ENCODE measurements at regions not wholly inside any gene's neighbourhood (a gene's known extent, or its start where the extent isn't known, plus 50 kb on each side); places are given as distances from the start of the nearest gene placed in this dataset.

DNA sequence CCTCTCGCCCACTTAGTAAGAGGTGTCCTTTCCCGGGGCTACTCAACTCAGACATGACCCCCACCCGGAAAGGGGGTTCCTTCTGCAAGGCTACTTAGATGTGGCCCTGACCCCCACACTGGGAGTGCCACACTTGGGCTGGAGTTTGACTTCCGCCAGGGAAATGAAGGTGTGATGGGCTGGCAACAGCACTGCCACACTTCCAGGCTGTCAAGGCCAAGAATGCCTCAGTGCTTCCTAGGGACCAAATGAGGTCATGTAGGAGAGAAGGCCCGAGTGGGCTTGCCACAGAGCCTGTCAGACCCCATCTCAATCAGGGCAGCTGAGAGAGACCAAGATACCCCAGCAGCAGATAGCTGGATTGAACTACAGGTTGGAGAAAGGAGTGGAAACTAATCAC is 55.5 kb downstream of the DRD1 start:
- H3K9me3 Mint-ChIP-seq = peaks cover 0 to 4% of the 10 kb centered on the region in 2 donors
- H3K4me3 Mint-ChIP-seq = no peak overlapping the region
- H3K27ac Mint-ChIP-seq = no peak overlapping the region
- DNase-seq (no peak), ATAC-seq (replicated peaks) (no peak)
- H3K4me1 Mint-ChIP-seq = peaks cover 0 to 3% of the 10 kb centered on the region in 2 donors
- H3K27me3 Mint-ChIP-seq = peaks cover 0 to 6% of the 10 kb centered on the region in 2 donors
- H3K36me3 Mint-ChIP-seq = no peaks in the 10 kb centered on the region

DNA sequence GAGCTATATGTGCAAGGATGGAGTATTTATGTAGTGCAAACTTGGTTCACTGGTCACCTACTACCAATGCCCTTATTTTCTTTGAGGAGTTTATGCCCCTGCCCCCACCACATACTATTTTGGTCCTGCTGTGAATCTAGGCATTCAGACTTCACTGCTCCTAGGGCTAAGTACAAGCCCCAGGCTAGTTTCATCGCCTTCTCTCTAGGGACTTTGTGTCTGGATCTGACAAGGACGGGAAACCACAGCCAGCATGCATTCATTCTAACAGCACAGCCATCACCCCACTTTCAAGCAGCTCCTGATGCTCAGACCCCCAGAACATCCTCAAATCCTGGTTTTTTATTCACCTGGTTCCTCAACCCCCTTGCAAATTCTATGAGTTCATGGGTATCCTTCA is 56.8 kb downstream of the DRD1 start:
- Mint-ChIP-seq H3K36me3 (no peaks in the 10 kb centered on the region), H3K27ac (no peak overlapping the region), H3K9me3 (peaks cover 0 to 4% of the 10 kb centered on the region in 2 donors), H3K27me3 (peaks cover 0 to 6% of the 10 kb centered on the region in 2 donors), H3K4me1 (peaks cover 0 to 3% of the 10 kb centered on the region in 2 donors), H3K4me3 (no peak overlapping the region)
- DNase-seq = no peak
- no peak for ATAC-seq (replicated peaks)

DNA sequence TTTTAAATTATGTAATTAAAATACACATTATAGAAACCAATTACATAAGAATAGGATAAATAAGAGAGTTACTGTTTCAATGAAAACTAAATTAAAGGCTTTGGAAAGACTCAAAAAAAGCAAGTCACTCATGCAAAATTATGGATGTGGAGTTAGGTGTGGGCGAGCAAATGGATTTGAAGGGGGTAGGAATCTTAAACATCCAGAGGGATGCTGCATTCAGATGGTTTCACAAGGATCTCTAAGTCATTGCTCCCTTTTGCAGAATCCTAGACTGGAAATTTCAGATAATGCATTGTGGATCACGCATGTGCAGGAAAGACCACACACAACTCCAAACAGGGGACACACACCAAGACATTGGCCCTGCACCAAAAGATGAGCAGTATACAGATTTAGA is 57.5 kb downstream of the DRD1 start:
- Mint-ChIP-seq H3K4me3 (no peak overlapping the region), H3K27me3 (peaks cover 0 to 6% of the 10 kb centered on the region in 2 donors), H3K36me3 (no peaks in the 10 kb centered on the region), H3K27ac (no peak overlapping the region), H3K9me3 (peaks cover 0 to 4% of the 10 kb centered on the region in 2 donors), H3K4me1 (peaks cover 0 to 3% of the 10 kb centered on the region in 2 donors)
- ATAC-seq (replicated peaks) = no peak
- DNase-seq = no peak

DNA sequence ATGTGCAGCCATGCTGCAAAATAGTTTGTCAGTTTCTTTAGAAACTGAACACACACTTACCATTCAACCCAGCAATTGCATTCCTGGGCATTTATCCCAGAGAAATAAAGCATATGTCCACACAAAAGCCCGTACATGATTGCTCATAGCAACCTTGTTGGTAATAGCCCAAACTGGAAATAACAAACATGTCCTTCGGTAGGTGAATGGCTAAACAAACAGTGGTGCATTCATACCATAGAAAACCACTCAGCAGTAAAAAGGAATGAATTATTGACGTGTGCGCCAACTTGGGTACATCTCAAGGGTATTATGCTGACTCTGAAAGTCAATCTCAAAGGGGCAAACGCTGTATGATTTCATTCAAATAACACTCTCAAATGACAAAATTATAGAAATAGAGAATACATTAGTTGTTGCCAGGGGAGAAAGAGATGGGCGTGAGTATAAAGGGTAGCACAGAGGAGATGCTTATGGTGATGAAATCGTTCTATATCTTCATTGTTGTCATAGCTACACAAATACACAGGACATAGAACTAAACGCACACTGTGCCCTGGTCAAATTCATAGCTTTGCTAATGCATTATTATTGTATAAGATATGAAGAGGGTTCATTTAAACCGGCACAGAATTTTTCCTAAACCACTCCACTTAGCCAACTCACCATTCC is 58.2 kb downstream of the DRD1 start:
- no peak for ATAC-seq (replicated peaks)
- peaks cover 0 to 3% of the 10 kb centered on the region in 2 donors for H3K4me1 Mint-ChIP-seq
- H3K9me3 Mint-ChIP-seq = peaks cover 0 to 4% of the 10 kb centered on the region in 2 donors
- H3K27me3 Mint-ChIP-seq = peaks cover 0 to 6% of the 10 kb centered on the region in 2 donors
- H3K4me3 Mint-ChIP-seq = no peak overlapping the region
- no peak overlapping the region for H3K27ac Mint-ChIP-seq
- no peak for DNase-seq
- no peaks in the 10 kb centered on the region for H3K36me3 Mint-ChIP-seq

DNA sequence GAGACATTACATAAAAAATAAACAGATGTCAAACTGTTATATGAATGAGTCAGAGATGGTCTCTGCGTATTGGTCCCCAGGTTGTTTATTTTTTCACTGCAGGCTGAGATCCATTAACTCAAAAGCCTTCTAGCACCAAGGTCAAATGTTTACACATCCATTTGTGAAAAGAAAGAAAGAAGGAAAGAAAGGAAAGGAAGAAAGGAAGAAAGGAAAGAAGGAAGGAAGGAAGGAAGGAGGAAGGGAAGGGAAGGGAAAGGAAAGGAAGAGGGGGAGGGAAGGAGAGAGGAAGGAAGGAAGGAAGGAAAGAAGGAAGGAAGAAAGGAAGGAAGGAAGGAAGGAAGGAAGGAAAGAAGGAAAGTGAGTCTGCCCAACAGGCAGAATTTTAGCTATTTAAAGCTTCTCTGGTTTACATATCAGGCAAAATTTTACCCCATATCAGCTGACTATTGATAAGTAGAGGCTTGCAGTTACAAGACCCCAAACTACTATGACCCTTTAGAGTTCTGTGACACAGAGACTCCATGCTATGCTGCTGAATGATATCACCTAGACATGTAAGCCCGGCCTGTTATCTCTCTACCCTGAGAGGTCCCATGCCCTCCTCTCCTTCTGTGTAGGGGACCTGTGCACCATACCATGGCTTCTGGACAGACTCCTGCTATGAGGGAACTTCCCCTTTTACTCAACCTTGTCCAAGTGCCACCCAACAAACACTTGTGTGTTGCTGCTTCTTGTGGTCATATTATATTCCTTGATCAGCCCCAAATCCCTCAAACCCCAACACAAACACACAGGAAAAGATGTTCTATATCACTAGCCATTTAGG is 59.0 kb downstream of the DRD1 start:
- Mint-ChIP-seq H3K9me3 (peaks cover 0 to 4% of the 10 kb centered on the region in 2 donors), H3K27me3 (peaks cover 0 to 6% of the 10 kb centered on the region in 2 donors), H3K36me3 (no peaks in the 10 kb centered on the region), H3K4me1 (peaks cover 0 to 3% of the 10 kb centered on the region in 2 donors), H3K4me3 (no peak overlapping the region), H3K27ac (no peak overlapping the region)
- no peak for DNase-seq
- ATAC-seq (replicated peaks) = no peak

DNA sequence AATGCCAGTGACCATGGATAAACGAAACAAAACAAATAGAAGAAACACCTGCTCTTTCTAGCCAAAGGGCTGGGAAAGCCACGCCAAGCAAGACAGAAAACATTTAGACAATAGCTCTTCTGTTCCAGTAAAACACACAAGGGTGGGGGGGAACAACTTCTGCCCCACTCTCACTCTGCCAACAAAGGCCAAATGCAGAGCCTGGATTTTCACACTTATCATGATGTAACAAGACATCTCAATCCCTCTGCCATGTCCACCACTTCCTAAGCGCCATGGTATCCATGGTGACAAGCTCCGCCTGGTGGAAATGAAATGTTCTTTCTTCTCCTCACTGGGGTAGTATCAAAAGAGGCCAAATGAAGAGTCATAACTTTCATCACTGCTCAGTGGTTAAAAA is 60.6 kb downstream of the DRD1 start:
- DNase-seq = no peak
- H3K27ac Mint-ChIP-seq = no peak overlapping the region
- peaks cover 0 to 2% of the 10 kb centered on the region in 2 donors for H3K27me3 Mint-ChIP-seq
- peaks cover 0 to 4% of the 10 kb centered on the region in 2 donors for H3K9me3 Mint-ChIP-seq
- no peak for ATAC-seq (replicated peaks)
- H3K36me3 Mint-ChIP-seq = no peaks in the 10 kb centered on the region
- peaks cover 0 to 3% of the 10 kb centered on the region in 2 donors for H3K4me1 Mint-ChIP-seq
- no peak overlapping the region for H3K4me3 Mint-ChIP-seq

DNA sequence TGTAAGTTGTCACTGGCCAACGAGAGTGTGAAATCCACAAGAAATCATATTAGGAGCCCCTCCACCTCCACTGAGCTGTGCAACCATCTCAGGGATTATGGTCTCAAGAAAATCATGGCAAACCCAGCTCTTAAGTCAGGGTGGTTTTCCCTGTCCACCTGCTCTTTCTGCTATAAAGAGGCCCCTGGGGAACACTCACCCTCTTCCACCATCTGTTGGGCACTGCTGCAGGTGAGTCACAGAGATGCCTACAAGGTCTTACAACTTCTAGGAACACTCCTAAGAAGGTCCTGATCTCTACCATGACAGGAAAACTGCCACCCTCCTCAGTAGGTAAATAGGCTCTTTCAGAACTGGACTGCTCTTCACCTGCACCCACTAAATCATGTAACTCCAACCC is 61.8 kb downstream of the DRD1 start:
- H3K9me3 Mint-ChIP-seq = peaks cover 1 to 4% of the 10 kb centered on the region in 2 donors
- H3K4me1 Mint-ChIP-seq = peaks cover 0 to under 1% of the 10 kb centered on the region in 2 donors
- H3K27me3 Mint-ChIP-seq = peaks cover 6 to 12% of the 10 kb centered on the region in 2 donors
- no peaks in the 10 kb centered on the region for H3K36me3 Mint-ChIP-seq
- no peak for DNase-seq
- H3K27ac Mint-ChIP-seq = no peak overlapping the region
- ATAC-seq (replicated peaks) = no peak
- no peak overlapping the region for H3K4me3 Mint-ChIP-seq

DNA sequence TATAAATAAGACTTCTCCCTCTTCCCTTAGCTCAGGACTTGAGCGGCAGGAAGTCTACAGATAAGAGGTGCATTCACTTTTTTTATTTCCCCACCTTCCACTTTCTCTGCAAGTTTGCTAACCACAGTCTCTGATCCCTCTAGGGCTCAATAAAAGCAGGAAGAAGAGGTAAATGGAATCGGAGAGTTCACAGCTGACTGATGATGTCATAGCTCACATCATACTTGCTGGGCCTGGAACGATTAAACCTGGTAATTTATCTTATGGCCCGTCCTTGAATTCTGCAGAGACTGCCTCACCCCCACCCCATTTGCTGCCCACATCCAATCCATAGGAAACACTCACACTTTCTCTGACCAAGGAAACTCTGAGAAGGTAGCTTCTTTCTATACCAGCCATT is 62.9 kb downstream of the DRD1 start:
- H3K9me3 Mint-ChIP-seq = peaks cover 1 to 4% of the 10 kb centered on the region in 2 donors
- DNase-seq = no peak
- no peak overlapping the region for H3K4me3 Mint-ChIP-seq
- no peaks in the 10 kb centered on the region for H3K4me1 Mint-ChIP-seq
- no peak overlapping the region for H3K27ac Mint-ChIP-seq
- H3K27me3 Mint-ChIP-seq = peaks cover 7 to 12% of the 10 kb centered on the region in 2 donors
- no peak for ATAC-seq (replicated peaks)
- no peaks in the 10 kb centered on the region for H3K36me3 Mint-ChIP-seq

DNA sequence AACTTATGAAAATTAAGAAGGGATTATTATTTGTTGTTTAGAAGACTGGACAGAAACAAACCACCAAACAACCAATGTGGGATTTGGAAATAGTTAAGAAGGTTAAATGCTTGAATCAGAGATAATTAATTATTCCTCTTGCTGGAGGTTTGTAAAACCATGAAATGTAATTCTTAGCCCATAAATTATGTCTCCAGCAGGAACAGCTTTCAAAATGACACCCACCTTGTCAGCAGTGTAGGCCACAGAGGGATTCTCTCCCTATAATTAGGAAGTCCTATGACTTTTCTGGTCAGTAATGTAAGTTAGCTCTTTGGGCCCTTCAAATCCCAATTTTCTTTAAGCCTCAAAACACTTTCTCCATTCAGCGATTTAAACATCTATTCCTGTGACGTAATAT is 63.3 kb downstream of the DRD1 start:
- H3K9me3 Mint-ChIP-seq = peaks cover 1 to 4% of the 10 kb centered on the region in 2 donors
- H3K27ac Mint-ChIP-seq = no peak overlapping the region
- H3K36me3 Mint-ChIP-seq = no peaks in the 10 kb centered on the region
- ATAC-seq (replicated peaks) (no peak), DNase-seq (no peak)
- no peak overlapping the region for H3K4me3 Mint-ChIP-seq
- H3K4me1 Mint-ChIP-seq = no peaks in the 10 kb centered on the region
- H3K27me3 Mint-ChIP-seq = peaks cover 10 to 12% of the 10 kb centered on the region in 2 donors

DNA sequence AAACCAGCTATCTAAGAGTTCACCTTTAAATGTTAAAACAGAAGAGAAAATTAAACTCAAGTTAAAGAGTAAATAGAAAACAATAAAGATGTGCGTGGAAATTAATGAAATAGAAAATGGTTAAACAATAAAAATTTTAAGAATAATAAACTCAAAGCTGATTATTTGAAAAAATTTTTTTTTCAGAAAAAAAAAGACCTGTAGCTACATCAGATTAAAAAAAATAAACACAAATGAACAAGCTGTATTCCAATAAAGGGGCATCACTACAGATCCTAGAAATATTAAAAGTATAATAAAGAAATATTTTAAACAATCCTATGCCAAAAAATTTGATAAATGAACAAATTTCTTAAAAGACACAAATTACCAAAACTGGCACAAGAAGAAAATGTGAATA is 64.1 kb downstream of the DRD1 start:
- H3K27me3 Mint-ChIP-seq = peaks cover 12 to 14% of the 10 kb centered on the region in 2 donors
- H3K4me3 Mint-ChIP-seq = no peak overlapping the region
- ATAC-seq (replicated peaks) = no peak

DNA sequence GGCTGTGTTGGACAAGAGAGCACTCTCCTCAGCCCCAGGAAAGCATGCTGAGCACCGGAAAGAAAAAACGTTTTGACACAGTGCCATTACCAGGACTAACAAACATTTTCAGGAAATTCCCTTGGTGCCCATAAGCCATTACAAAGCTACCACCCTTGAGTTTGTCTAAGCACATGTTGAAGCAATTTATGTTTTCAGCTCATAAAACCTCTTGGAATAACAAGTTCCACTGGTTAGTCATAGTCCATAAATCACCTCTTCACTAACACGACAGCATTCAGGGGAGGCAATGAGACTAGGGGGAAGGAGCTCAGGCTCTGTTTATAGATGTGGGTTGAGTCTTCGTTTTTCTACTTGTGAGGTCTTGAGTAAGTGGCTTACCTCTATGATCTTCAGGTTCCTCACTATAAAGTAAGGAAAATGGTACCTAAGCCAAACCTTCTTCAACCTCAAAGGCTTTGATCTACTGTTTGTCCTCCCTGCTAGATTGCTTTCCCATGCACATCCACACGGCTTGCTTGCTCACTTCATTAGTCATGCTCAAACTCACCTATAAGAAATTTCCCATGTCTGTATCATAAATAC is 65.4 kb downstream of the DRD1 start:
- Mint-ChIP-seq H3K9me3 (peaks cover 0 to 1% of the 10 kb centered on the region in 2 donors), H3K4me3 (no peak overlapping the region), H3K36me3 (no peaks in the 10 kb centered on the region), H3K27me3 (peaks cover 12 to 14% of the 10 kb centered on the region in 2 donors), H3K27ac (no peak overlapping the region), H3K4me1 (no peaks in the 10 kb centered on the region)
- ATAC-seq (replicated peaks) (no peak), DNase-seq (no peak)

More for the DNA sequence above, 64.1 kb downstream of the DRD1 start:
- Mint-ChIP-seq H3K27ac (no peak overlapping the region), H3K4me1 (no peaks in the 10 kb centered on the region), H3K9me3 (peaks cover 1 to 4% of the 10 kb centered on the region in 2 donors), H3K36me3 (no peaks in the 10 kb centered on the region)
- DNase-seq = no peak

DNA sequence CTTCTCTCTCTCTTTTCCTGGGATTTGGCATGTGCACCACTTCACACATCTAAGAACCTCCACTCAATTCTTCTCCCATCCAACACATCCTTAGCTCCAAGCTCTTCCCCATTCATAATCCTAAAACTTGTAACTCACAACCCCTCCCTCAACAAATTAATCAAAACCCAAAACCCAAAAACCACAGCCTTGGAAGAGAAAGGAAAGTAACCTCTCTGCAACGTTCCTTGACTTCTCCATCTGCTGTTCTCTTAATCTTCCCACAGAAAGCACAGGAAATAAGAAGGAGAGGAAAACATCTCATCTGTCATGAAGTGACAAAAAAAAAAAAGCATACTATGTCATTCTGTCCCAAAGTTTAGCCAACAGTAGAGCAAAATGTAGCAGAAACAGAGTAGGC is 66.2 kb downstream of the DRD1 start:
- H3K27ac Mint-ChIP-seq = no peak overlapping the region
- H3K36me3 Mint-ChIP-seq = no peaks in the 10 kb centered on the region
- H3K4me1 Mint-ChIP-seq = no peaks in the 10 kb centered on the region
- H3K4me3 Mint-ChIP-seq = no peak overlapping the region
- peaks cover 12 to 14% of the 10 kb centered on the region in 2 donors for H3K27me3 Mint-ChIP-seq
- ATAC-seq (replicated peaks) (no peak), DNase-seq (no peak)
- peaks cover 0 to 1% of the 10 kb centered on the region in 2 donors for H3K9me3 Mint-ChIP-seq

DNA sequence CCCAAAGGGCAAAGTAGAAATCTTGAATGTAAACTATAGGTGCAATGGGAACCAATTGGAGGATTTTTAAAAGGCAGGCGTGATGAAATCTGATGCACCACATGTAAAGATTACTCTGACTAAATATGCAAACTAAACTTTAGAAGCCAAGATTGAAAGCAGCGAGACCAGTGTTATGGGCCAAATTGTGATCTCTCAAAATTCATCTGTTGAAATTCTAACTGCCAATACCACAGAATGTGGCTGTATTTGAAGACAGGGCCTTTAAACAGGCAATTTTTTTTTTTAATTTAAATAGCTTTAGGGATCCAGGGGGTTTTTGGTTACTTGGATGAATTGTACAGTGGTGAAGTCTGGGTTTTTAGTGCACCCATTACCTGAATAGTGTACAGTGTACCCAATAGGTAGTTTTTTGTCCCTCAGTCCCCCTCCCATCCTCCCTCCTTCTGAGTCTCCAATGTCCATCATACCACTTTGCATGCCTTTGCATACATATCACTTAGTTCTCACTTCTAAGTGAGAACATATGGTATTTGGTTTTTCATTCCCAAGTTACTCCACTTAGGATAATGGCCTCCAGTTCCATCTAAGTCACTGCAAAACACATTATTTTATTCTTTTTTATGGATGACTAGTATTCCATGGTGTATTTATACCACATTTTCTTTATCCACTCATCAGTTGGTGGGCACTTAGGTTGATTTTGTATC is 69.7 kb downstream of the DRD1 start:
- DNase-seq (no peak), ATAC-seq (replicated peaks) (no peak)
- Mint-ChIP-seq H3K4me3 (no peak overlapping the region), H3K4me1 (no peaks in the 10 kb centered on the region), H3K27me3 (peaks cover 12 to 18% of the 10 kb centered on the region in 2 donors), H3K36me3 (no peaks in the 10 kb centered on the region), H3K9me3 (peaks cover 1 to 5% of the 10 kb centered on the region in 2 donors), H3K27ac (no peak overlapping the region)

DNA sequence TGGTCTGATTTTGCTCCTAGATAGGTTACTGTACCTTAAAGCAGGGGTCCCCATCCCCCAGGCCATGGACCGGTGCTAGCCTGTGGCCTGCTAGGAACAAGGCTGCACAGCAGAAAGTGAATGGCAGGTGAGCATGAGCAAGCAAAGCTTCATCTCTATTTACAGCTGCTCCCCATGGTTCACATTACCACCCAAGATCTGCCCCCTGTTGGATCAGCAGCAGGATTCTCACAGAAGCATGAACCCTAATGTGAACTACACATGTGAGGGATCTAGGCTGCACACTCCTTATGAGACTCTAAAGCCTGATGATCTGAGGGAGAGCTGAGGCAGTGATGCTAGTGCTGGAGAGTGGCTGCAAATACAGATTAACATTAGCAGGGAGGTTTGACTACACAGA is 78.1 kb downstream of the DRD1 start:
- Mint-ChIP-seq H3K36me3 (no peaks in the 10 kb centered on the region), H3K4me3 (no peak overlapping the region), H3K27ac (no peak overlapping the region), H3K27me3 (peaks cover 14 to 22% of the 10 kb centered on the region in 2 donors), H3K9me3 (peaks cover 0 to 2% of the 10 kb centered on the region in 2 donors), H3K4me1 (no peaks in the 10 kb centered on the region)
- ATAC-seq (replicated peaks) = no peak
- no peak for DNase-seq

Data from stimulated activated naive B cell treated with anti-CD40 and anti-IgM and Interleukin-4, amounts not matched to agents 10 μg/mL and 1 μg/mL and 100 μg/mL, for 72 hours (primary cell).